ENCODE measurements at regions not wholly inside any gene's neighbourhood (a gene's known extent, or its start where the extent isn't known, plus 50 kb on each side); places are given as distances from the start of the nearest gene placed in this dataset.

GRCh38 chr1:81317191-81317590 is 483.5 kb upstream of the ADGRL2 start:
- Histone ChIP-seq H3K27ac (no peak overlapping the region), H3K36me3 (no peaks in the 10 kb centered on the region), H3K27me3 (no peaks in the 10 kb centered on the region), H3K9me3 (no peaks in the 10 kb centered on the region), H3K4me3 (no peak overlapping the region), H3K4me1 (no peaks in the 10 kb centered on the region)
- intact Hi-C loops (cut with DNase I; ENCODE audit: low total_unique reads) = no loop called here
- DNase-seq (ENCODE audit: low spot score in 2 of 2) = no peak
- TF ChIP-seq CTCF (IDR thresholded peaks at IDR 0.05) = no peak
- TF ChIP-seq POLR2A (IDR thresholded peaks at IDR 0.05) = no peak
- no peak for TF ChIP-seq POLR2AphosphoS5 (IDR thresholded peaks at IDR 0.05)

- no peaks in the 10 kb centered on the region for H3K36me3 ChIP-seq
- no peaks in the 10 kb centered on the region for H3K4me1 ChIP-seq
- H3K27ac ChIP-seq = no peak overlapping the region
- H3K4me3 ChIP-seq = no peak overlapping the region
- intact Hi-C loops (cut with DNase I; ENCODE audit: low total_unique reads) = no loop called here
- TF ChIP-seq POLR2AphosphoS5 (IDR thresholded peaks at IDR 0.05) (no peak), POLR2A (IDR thresholded peaks at IDR 0.05) (no peak), CTCF (IDR thresholded peaks at IDR 0.05) (no peak)
- DNase-seq (ENCODE audit: low spot score in 2 of 2) = no peak
- no peaks in the 10 kb centered on the region for H3K27me3 ChIP-seq
- no peaks in the 10 kb centered on the region for H3K9me3 ChIP-seq
Observed at GRCh38 chr1:81314513-81315233, 486.1 kb upstream of the ADGRL2 start.

GRCh38 chr1:81313289-81313688 is 487.4 kb upstream of the ADGRL2 start:
- intact Hi-C loops (cut with DNase I; ENCODE audit: low total_unique reads) = no loop called here
- Histone ChIP-seq H3K27me3 (no peaks in the 10 kb centered on the region), H3K4me1 (no peaks in the 10 kb centered on the region), H3K4me3 (no peak overlapping the region), H3K36me3 (no peaks in the 10 kb centered on the region), H3K27ac (no peak overlapping the region), H3K9me3 (no peaks in the 10 kb centered on the region)
- TF ChIP-seq POLR2A (IDR thresholded peaks at IDR 0.05) (no peak), CTCF (IDR thresholded peaks at IDR 0.05) (no peak), POLR2AphosphoS5 (IDR thresholded peaks at IDR 0.05) (no peak)
- no peak for DNase-seq (ENCODE audit: low spot score in 2 of 2)

- no peak overlapping the region for H3K27ac ChIP-seq
- H3K4me1 ChIP-seq = no peaks in the 10 kb centered on the region
- H3K9me3 ChIP-seq = no peaks in the 10 kb centered on the region
- H3K4me3 ChIP-seq = no peak overlapping the region
- no peak for TF ChIP-seq POLR2A (IDR thresholded peaks at IDR 0.05)
- no peak for TF ChIP-seq CTCF (IDR thresholded peaks at IDR 0.05)
- TF ChIP-seq POLR2AphosphoS5 (IDR thresholded peaks at IDR 0.05) = no peak
- intact Hi-C loops (cut with DNase I; ENCODE audit: low total_unique reads) = no loop called here
- no peaks in the 10 kb centered on the region for H3K36me3 ChIP-seq
- no peaks in the 10 kb centered on the region for H3K27me3 ChIP-seq
- no peak for DNase-seq (ENCODE audit: low spot score in 2 of 2)
Observed at GRCh38 chr1:81312272-81312754, 488.4 kb upstream of the ADGRL2 start.

- H3K27ac ChIP-seq = no peak overlapping the region
- intact Hi-C loops (cut with DNase I; ENCODE audit: low total_unique reads) = no loop called here
- no peaks in the 10 kb centered on the region for H3K4me1 ChIP-seq
- no peak overlapping the region for H3K4me3 ChIP-seq
- H3K9me3 ChIP-seq = no peaks in the 10 kb centered on the region
- no peak for DNase-seq (ENCODE audit: low spot score in 2 of 2)
- no peaks in the 10 kb centered on the region for H3K36me3 ChIP-seq
- H3K27me3 ChIP-seq = no peaks in the 10 kb centered on the region
- TF ChIP-seq POLR2AphosphoS5 (IDR thresholded peaks at IDR 0.05) (no peak), CTCF (IDR thresholded peaks at IDR 0.05) (no peak), POLR2A (IDR thresholded peaks at IDR 0.05) (no peak)
Observed at GRCh38 chr1:81310250-81310649, 490.5 kb upstream of the ADGRL2 start.

Measured in breast epithelium (tissue), 4 donors.